ENCODE measurements at regions not wholly inside any gene's neighbourhood (a gene's known extent, or its start where the extent isn't known, plus 50 kb on each side); places are given as distances from the start of the nearest gene placed in this dataset.

- no peak for TF ChIP-seq ARNTL (CRISPR knock-in tag; IDR thresholded peaks at IDR 0.05; ENCODE audit: borderline replicate concordance, low read depth)
- TF ChIP-seq ZNF70 (CRISPR knock-in tag; IDR thresholded peaks at IDR 0.05), result no peak
- TF ChIP-seq, protein P1, sequence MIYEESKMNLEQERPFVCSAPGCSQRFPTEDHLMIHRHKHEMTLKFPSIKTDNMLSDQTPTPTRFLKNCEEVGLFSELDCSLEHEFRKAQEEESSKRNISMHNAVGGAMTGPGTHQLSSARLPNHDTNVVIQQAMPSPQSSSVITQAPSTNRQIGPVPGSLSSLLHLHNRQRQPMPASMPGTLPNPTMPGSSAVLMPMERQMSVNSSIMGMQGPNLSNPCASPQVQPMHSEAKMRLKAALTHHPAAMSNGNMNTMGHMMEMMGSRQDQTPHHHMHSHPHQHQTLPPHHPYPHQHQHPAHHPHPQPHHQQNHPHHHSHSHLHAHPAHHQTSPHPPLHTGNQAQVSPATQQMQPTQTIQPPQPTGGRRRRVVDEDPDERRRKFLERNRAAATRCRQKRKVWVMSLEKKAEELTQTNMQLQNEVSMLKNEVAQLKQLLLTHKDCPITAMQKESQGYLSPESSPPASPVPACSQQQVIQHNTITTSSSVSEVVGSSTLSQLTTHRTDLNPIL (CRISPR knock-in tag; IDR thresholded peaks at IDR 0.05; ENCODE audit: low read depth), result no peak
- no peak for TF ChIP-seq ZNF8 (CRISPR knock-in tag; IDR thresholded peaks at IDR 0.05)
- TF ChIP-seq TSHZ2 (CRISPR knock-in tag; IDR thresholded peaks at IDR 0.05), result no peak
- no peak for TF ChIP-seq RARB (CRISPR knock-in tag; IDR thresholded peaks at IDR 0.05)
- TF ChIP-seq PPARA (CRISPR knock-in tag; IDR thresholded peaks at IDR 0.05; ENCODE audit: borderline replicate concordance), result no peak
- no peak for TF ChIP-seq OSR1 (CRISPR knock-in tag; IDR thresholded peaks at IDR 0.05)
- TF ChIP-seq GLIS3 (CRISPR knock-in tag; IDR thresholded peaks at IDR 0.05), result no peak
Measured at GRCh38 chr1:2858676-2859075, 57.2 kb upstream of the TTC34 start.

All from SK-N-SH treated with all-trans-retinoic acid at 6 μM for 48 hours (cell line).